ENCODE measurements at regions not wholly inside any gene's neighbourhood (a gene's known extent, or its start where the extent isn't known, plus 50 kb on each side); places are given as distances from the start of the nearest gene placed in this dataset.

GRCh38 chr14:87155856-87156488 is 837.0 kb downstream of the GALC start:
- no peaks in the 10 kb centered on the region for H4K20me1 ChIP-seq (ENCODE audit: insufficient read depth)
- H3K79me2 ChIP-seq (ENCODE audit: insufficient read depth, low read depth): no peaks in the 10 kb centered on the region
- no peaks in the 10 kb centered on the region for H3K27me3 ChIP-seq (ENCODE audit: insufficient read depth, low read depth)
- no peaks in the 10 kb centered on the region for H3K4me1 ChIP-seq (ENCODE audit: low read depth, poor library complexity, severe bottlenecking)
- H3K9ac ChIP-seq: no peak overlapping the region
- no peaks in the 10 kb centered on the region for H3K36me3 ChIP-seq (ENCODE audit: insufficient read depth)
- H3K4me3 ChIP-seq (IDR thresholded peaks at IDR 0.05; ENCODE audit: insufficient read depth, low read depth, low read length): no peak overlapping the region
- H2AFZ ChIP-seq (ENCODE audit: low read depth): no peak overlapping the region
- TF ChIP-seq CTCF (conservative IDR thresholded peaks at IDR 0.05; ENCODE audit: low read depth, low read length): no peak
- H3K4me2 ChIP-seq: no peak overlapping the region
- H3K27ac ChIP-seq: no peak overlapping the region

- Histone ChIP-seq H3K27ac (no peak overlapping the region), H3K36me3 (ENCODE audit: insufficient read depth) (no peaks in the 10 kb centered on the region), H3K9ac (no peak overlapping the region), H3K4me3 (IDR thresholded peaks at IDR 0.05; ENCODE audit: insufficient read depth, low read depth, low read length) (no peak overlapping the region), H3K27me3 (ENCODE audit: insufficient read depth, low read depth) (no peaks in the 10 kb centered on the region), H3K4me1 (ENCODE audit: low read depth, poor library complexity, severe bottlenecking) (no peaks in the 10 kb centered on the region), H3K79me2 (ENCODE audit: insufficient read depth, low read depth) (no peaks in the 10 kb centered on the region), H3K4me2 (no peak overlapping the region), H4K20me1 (ENCODE audit: insufficient read depth) (no peaks in the 10 kb centered on the region), H2AFZ (ENCODE audit: low read depth) (no peak overlapping the region)
- no peak for TF ChIP-seq CTCF (conservative IDR thresholded peaks at IDR 0.05; ENCODE audit: low read depth, low read length)
Measured at GRCh38 chr14:87153901-87154300, 839.1 kb downstream of the GALC start.

- Histone ChIP-seq H3K9ac (no peak overlapping the region), H4K20me1 (ENCODE audit: insufficient read depth) (no peaks in the 10 kb centered on the region), H2AFZ (ENCODE audit: low read depth) (no peak overlapping the region), H3K4me2 (no peak overlapping the region), H3K4me3 (IDR thresholded peaks at IDR 0.05; ENCODE audit: insufficient read depth, low read depth, low read length) (no peak overlapping the region), H3K27ac (no peak overlapping the region), H3K27me3 (ENCODE audit: insufficient read depth, low read depth) (no peaks in the 10 kb centered on the region), H3K4me1 (ENCODE audit: low read depth, poor library complexity, severe bottlenecking) (no peaks in the 10 kb centered on the region), H3K79me2 (ENCODE audit: insufficient read depth, low read depth) (no peaks in the 10 kb centered on the region), H3K36me3 (ENCODE audit: insufficient read depth) (no peaks in the 10 kb centered on the region)
- no peak for TF ChIP-seq CTCF (conservative IDR thresholded peaks at IDR 0.05; ENCODE audit: low read depth, low read length)
Measured at GRCh38 chr14:87153391-87153790, 839.6 kb downstream of the GALC start.

- Histone ChIP-seq H3K79me2 (ENCODE audit: insufficient read depth, low read depth) (no peaks in the 10 kb centered on the region), H2AFZ (ENCODE audit: low read depth) (no peak overlapping the region), H3K4me2 (no peak overlapping the region), H3K4me3 (IDR thresholded peaks at IDR 0.05; ENCODE audit: insufficient read depth, low read depth, low read length) (no peak overlapping the region), H3K36me3 (ENCODE audit: insufficient read depth) (no peaks in the 10 kb centered on the region), H3K9ac (no peak overlapping the region), H3K27ac (no peak overlapping the region), H4K20me1 (ENCODE audit: insufficient read depth) (no peaks in the 10 kb centered on the region), H3K4me1 (ENCODE audit: low read depth, poor library complexity, severe bottlenecking) (no peaks in the 10 kb centered on the region), H3K27me3 (ENCODE audit: insufficient read depth, low read depth) (no peaks in the 10 kb centered on the region)
- no peak for TF ChIP-seq CTCF (conservative IDR thresholded peaks at IDR 0.05; ENCODE audit: low read depth, low read length)
Measured at GRCh38 chr14:87152693-87153092, 840.3 kb downstream of the GALC start.

All from KMS-11 (cell line).